PC-9 (cell line): ENCODE measurements at regions not wholly inside any gene's neighbourhood (a gene's known extent, or its start where the extent isn't known, plus 50 kb on each side); places are given as distances from the start of the nearest gene placed in this dataset.

Experiments
- BruUV-seq: library from RNA; stranded (reverse); fragments of 400-500 nt; replicated peaks from 2 replicates; lab custom pipeline; 2021; lab: Mats Ljungman, UMichigan
- CTCF ChIA-PET: fragments of 300-600 bp; sonication (Branson Sonifier 250); formaldehyde crosslinking; loops from one replicate; lab custom pipeline; 2022; ENCODE audit warnings: antibody characterized with exemption; lab: Charles Lee
- POLR2A ChIA-PET: fragments of 300-600 bp; sonication (Branson Sonifier 250); formaldehyde crosslinking; loops from one replicate; lab custom pipeline; 2022; ENCODE audit warnings: antibody characterized with exemption; ENCODE audit not compliant: unreplicated experiment; lab: Charles Lee
- DNase-seq, 2 experiments: peaks; one replicate each; pipeline versions ENCODE4 v3.0.0 to v3.0.0-alpha.2; 2015 to 2022; ENCODE audit warnings: mixed read lengths in 1 of 2
- H2AFZ ChIP-seq: fragments of 200-600 bp; sonication (generic); 2 replicates; pipeline ENCODE4 v1.8.1; 2017; ENCODE audit warnings: antibody characterized with exemption
- H3F3A ChIP-seq: fragments of 200-600 bp; sonication (generic); 2 replicates; pipeline ENCODE4 v1.8.1; 2017; ENCODE audit warnings: antibody characterized with exemption, mild to moderate bottlenecking, low read depth; ENCODE audit not compliant: insufficient read depth
- H3K27ac ChIP-seq: fragments of 200-600 bp; sonication (generic); 2 replicates; pipeline ENCODE4 v1.6.1; 2016; ENCODE audit warnings: mixed run types
- H3K27me3 ChIP-seq: fragments of 200-600 bp; sonication (generic); 2 replicates; pipeline ENCODE4 v1.6.1; 2016; ENCODE audit warnings: low read depth, mixed run types; ENCODE audit not compliant: insufficient read depth
- H3K36me3 ChIP-seq: fragments of 200-600 bp; sonication (generic); 2 replicates; pipeline ENCODE4 v1.6.1; 2016; ENCODE audit warnings: low read depth, mixed run types
- H3K4me1 ChIP-seq: fragments of 200-600 bp; sonication (generic); replicated peaks from 2 replicates; pipeline ENCODE4 v1.6.1; 2016; ENCODE audit warnings: mixed run types; ENCODE audit not compliant: insufficient read depth
- H3K4me2 ChIP-seq: fragments of 200-600 bp; sonication (generic); 2 replicates; pipeline ENCODE4 v1.6.1; 2017; ENCODE audit warnings: mixed run types
- H3K4me3 ChIP-seq: fragments of 200-600 bp; sonication (generic); 2 replicates; pipeline ENCODE4 v1.6.1; 2016; ENCODE audit warnings: mixed run types
- H3K79me2 ChIP-seq: fragments of 200-600 bp; sonication (generic); 2 replicates; pipeline ENCODE4 v1.6.1; 2017; ENCODE audit warnings: low read depth, mixed run types
- H3K9me2 ChIP-seq: fragments of 200-600 bp; sonication (generic); 2 replicates; pipeline ENCODE4 v1.8.1; 2017; ENCODE audit warnings: mild to moderate bottlenecking; ENCODE audit not compliant: insufficient read depth
- H3K9me3 ChIP-seq: fragments of 200-600 bp; sonication (generic); 2 replicates; pipeline ENCODE4 v1.8.1; 2016; ENCODE audit warnings: low read depth; ENCODE audit not compliant: insufficient read depth
- H4K20me1 ChIP-seq: fragments of 200-600 bp; sonication (generic); 2 replicates; pipeline ENCODE4 v1.8.1; 2017; ENCODE audit not compliant: insufficient read depth
- EZH2 ChIP-seq: fragments of 200-600 bp; sonication (generic); IDR thresholded peaks from 2 replicates; pipeline ENCODE4 v1.8.0; 2017; ENCODE audit warnings: antibody characterized with exemption, low read depth
- intact Hi-C: fragments of 100-400 bp; cut with micrococcal nuclease; formaldehyde crosslinking; loops from one replicate; pipeline ENCODE4 v1.10.0; 2022; ENCODE audit not compliant: unreplicated experiment
- TF ChIP-seq, protein P1 (sequence below): fragments of 200-600 bp; sonication (generic); conservative IDR thresholded peaks from 2 replicates; pipeline ENCODE4 v1.6.1; 2017; ENCODE audit warnings: mixed run types, antibody characterized with exemption, mild to moderate bottlenecking, moderate library complexity

GRCh38 chr12:28961948-28962384, 187.1 kb upstream of the FAR2 start:
- ChIA-PET CTCF (no interaction called here), POLR2A (no interaction called here)
- H3K4me2 ChIP-seq = no peak overlapping the region
- H3K4me1 ChIP-seq = peaks cover 11% of the 10 kb centered on the region
- intact Hi-C loops = no loop called here
- no peaks in the 10 kb centered on the region for H3K9me2 ChIP-seq
- DNase-seq = no peak
- H3K27ac ChIP-seq = no peak overlapping the region
- H3K27me3 ChIP-seq = no peaks in the 10 kb centered on the region
- H2AFZ ChIP-seq = no peak overlapping the region
- H3K4me3 ChIP-seq = no peak overlapping the region
- no peaks in the 10 kb centered on the region for H3K79me2 ChIP-seq
- TF ChIP-seq EZH2 = no peak
- TF ChIP-seq, protein P1, sequence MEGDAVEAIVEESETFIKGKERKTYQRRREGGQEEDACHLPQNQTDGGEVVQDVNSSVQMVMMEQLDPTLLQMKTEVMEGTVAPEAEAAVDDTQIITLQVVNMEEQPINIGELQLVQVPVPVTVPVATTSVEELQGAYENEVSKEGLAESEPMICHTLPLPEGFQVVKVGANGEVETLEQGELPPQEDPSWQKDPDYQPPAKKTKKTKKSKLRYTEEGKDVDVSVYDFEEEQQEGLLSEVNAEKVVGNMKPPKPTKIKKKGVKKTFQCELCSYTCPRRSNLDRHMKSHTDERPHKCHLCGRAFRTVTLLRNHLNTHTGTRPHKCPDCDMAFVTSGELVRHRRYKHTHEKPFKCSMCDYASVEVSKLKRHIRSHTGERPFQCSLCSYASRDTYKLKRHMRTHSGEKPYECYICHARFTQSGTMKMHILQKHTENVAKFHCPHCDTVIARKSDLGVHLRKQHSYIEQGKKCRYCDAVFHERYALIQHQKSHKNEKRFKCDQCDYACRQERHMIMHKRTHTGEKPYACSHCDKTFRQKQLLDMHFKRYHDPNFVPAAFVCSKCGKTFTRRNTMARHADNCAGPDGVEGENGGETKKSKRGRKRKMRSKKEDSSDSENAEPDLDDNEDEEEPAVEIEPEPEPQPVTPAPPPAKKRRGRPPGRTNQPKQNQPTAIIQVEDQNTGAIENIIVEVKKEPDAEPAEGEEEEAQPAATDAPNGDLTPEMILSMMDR = no peak
- no peaks in the 10 kb centered on the region for H3K9me3 ChIP-seq
- H4K20me1 ChIP-seq = no peaks in the 10 kb centered on the region
- no TSS peak for BruUV-seq
- H3F3A ChIP-seq = no peaks in the 10 kb centered on the region
- no peaks in the 10 kb centered on the region for H3K36me3 ChIP-seq

GRCh38 chr12:28963554-28963953, 185.5 kb upstream of the FAR2 start:
- no peaks in the 10 kb centered on the region for H3K36me3 ChIP-seq
- BruUV-seq = no TSS peak
- H4K20me1 ChIP-seq = no peaks in the 10 kb centered on the region
- no peaks in the 10 kb centered on the region for H3K9me2 ChIP-seq
- H3K4me3 ChIP-seq = no peak overlapping the region
- POLR2A ChIA-PET = no interaction called here
- H3K9me3 ChIP-seq = no peaks in the 10 kb centered on the region
- no peaks in the 10 kb centered on the region for H3K27me3 ChIP-seq
- H3F3A ChIP-seq = no peaks in the 10 kb centered on the region
- no peak overlapping the region for H3K27ac ChIP-seq
- CTCF ChIA-PET = no interaction called here
- peaks cover 7% of the 10 kb centered on the region for H3K4me1 ChIP-seq
- no peak for TF ChIP-seq EZH2
- TF ChIP-seq, protein P1 = peak; percentile 60
- no peak for DNase-seq
- H3K79me2 ChIP-seq = no peaks in the 10 kb centered on the region
- no peak overlapping the region for H3K4me2 ChIP-seq
- intact Hi-C loops = no loop called here
- H2AFZ ChIP-seq = no peak overlapping the region

GRCh38 chr12:28966046-28966780, 182.9 kb upstream of the FAR2 start:
- H3F3A ChIP-seq = no peaks in the 10 kb centered on the region
- H4K20me1 ChIP-seq = no peaks in the 10 kb centered on the region
- no peak overlapping the region for H3K4me2 ChIP-seq
- ChIA-PET CTCF (no interaction called here), POLR2A (no interaction called here)
- no peak overlapping the region for H2AFZ ChIP-seq
- no peaks in the 10 kb centered on the region for H3K9me3 ChIP-seq
- no peak for DNase-seq
- no peaks in the 10 kb centered on the region for H3K36me3 ChIP-seq
- TF ChIP-seq, protein P1 = no peak
- no peak for TF ChIP-seq EZH2
- H3K9me2 ChIP-seq = no peaks in the 10 kb centered on the region
- no peaks in the 10 kb centered on the region for H3K27me3 ChIP-seq
- H3K4me1 ChIP-seq = no peaks in the 10 kb centered on the region
- no peak overlapping the region for H3K27ac ChIP-seq
- no peaks in the 10 kb centered on the region for H3K79me2 ChIP-seq
- intact Hi-C loops = no loop called here
- no peak overlapping the region for H3K4me3 ChIP-seq
- BruUV-seq = no TSS peak
